HG02571 (cell line): ENCODE measurements at regions not wholly inside any gene's neighbourhood (a gene's known extent, or its start where the extent isn't known, plus 50 kb on each side); places are given as distances from the start of the nearest gene placed in this dataset.

Experiments used
- ATAC-seq: cut with Tn5 transposase; IDR thresholded peaks from one replicate; pipeline ENCODE4 v1.9.1; 2021; ENCODE audit warnings: mild to moderate bottlenecking, moderate library complexity; ENCODE audit not compliant: unreplicated experiment

- ATAC-seq, result no peak
These were observed 133.1 kb downstream of the IQUB start for GRCh38 chr7:123401295-123401694.

DNA sequence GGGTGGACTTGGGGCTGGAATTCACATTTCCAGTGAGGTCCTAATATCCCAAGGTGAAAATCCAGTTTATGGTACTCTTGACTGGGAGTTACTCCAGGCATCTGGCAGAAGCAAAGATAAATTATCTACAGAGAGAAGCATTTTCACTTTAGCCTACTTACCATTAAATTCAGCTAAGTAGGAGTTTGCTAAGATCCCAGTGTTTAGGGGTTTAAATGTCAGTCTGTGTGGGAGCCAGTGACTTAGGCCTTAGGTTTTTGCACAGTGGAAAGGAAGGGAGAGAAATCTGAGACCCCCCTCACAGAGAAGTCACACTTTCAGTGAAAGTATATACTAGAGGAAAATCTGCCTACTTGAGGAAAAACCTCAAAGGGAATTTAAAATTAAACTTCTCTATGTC lies 134.2 kb downstream of the IQUB start:
- no peak for ATAC-seq

GRCh38 chr7:123398921-123399320 lies 135.5 kb downstream of the IQUB start:
- ATAC-seq, result no peak

- no peak for ATAC-seq
These were observed 136.6 kb downstream of the IQUB start for GRCh38 chr7:123397746-123398338.

DNA sequence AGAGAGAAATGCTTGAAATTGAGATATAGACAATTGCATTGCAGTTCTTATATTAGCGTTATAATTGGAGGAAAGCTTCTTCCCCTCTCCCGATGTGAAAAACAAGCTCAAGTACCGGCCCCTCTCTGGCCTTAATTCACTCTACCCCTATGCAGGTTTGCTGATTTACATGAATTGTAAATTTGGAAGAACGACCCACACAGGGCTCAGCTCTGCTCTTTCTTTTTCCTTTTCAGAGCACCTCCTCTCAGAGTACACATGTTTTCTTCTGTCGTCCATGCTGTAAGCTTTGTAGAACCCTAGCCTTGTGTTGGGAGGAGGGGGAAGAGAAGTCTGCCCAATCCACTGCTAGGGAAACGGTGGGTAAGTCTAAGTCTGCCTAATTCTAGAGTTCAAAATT lies 140.8 kb downstream of the IQUB start:
- ATAC-seq, result no peak

- no peak for ATAC-seq
These were observed 162.0 kb downstream of the IQUB start for GRCh38 chr7:123372368-123372767.

GRCh38 chr7:123367484-123368122 lies 166.8 kb downstream of the IQUB start:
- ATAC-seq, result peak; percentile 85

DNA sequence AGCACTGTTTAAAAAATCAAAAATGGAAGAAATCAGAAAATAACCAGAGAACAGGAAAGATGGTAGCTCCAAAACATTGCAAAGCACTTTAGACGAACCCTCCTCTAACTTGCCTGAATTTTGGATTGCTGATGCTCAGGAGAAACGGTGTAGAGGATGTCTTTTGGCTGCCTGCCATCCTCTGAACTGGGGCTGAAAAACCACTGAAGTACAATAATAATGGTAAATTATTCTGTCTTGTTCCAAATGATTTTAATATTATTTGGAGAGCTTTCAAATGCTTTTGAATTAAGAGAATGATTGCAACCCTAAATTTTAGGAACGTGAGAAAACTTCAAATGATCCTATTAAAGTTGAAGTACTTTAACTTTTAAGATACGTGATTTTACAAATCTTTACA lies 167.3 kb upstream of the SLC13A1 start:
- ATAC-seq, result no peak

GRCh38 chr7:123366626-123367025 lies 166.9 kb upstream of the SLC13A1 start:
- ATAC-seq, result no peak

- no peak for ATAC-seq
These were observed 160.9 kb upstream of the SLC13A1 start for GRCh38 chr7:123360631-123361030.

GRCh38 chr7:123355576-123356190 lies 155.9 kb upstream of the SLC13A1 start:
- ATAC-seq, result no peak

GRCh38 chr7:123352973-123353372 lies 153.2 kb upstream of the SLC13A1 start:
- ATAC-seq, result no peak

- no peak for ATAC-seq
These were observed 152.0 kb upstream of the SLC13A1 start for GRCh38 chr7:123351516-123352505.

DNA sequence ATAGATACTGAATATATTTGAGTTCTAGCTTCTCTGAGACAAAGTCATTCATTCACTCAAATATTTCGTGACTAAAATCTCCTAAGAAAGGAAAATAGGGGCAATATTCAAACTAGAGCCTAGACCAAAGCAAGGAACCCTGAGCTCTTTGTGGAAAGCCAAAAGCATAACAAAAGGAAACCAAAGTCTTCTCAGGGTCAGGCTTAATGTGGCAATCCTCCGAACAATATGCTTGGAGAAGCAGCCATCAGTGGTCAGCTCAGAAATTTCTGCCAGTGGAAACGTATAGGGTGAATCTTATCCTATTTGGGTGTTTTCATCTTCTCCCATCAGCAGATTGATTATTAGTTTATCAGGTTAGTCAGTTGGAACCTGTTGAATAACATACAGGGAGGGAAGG lies 151.3 kb upstream of the SLC13A1 start:
- ATAC-seq, result no peak

DNA sequence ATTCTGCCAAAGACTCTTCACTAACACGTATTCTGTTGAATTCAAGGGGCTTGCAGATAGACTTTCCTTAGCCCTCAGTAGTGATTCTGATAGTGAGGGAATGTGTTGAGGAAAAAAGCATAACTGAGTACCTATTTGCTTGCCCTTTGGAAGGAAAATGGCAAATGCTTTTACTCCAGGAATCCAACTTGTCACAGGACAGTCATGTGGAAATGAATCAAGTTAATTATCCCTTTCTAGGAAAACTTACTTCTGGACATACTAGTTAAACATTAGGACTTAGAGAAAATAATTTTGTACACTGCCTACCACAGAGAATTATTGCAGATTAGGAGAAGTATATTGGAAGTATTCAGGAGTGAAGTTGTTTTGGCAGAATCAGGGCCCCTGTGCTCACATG lies 148.9 kb upstream of the SLC13A1 start:
- ATAC-seq, result no peak

GRCh38 chr7:123346766-123347165 lies 147.0 kb upstream of the SLC13A1 start:
- no peak for ATAC-seq

- ATAC-seq, result no peak
These were observed 143.8 kb upstream of the SLC13A1 start for GRCh38 chr7:123343611-123344010.

DNA sequence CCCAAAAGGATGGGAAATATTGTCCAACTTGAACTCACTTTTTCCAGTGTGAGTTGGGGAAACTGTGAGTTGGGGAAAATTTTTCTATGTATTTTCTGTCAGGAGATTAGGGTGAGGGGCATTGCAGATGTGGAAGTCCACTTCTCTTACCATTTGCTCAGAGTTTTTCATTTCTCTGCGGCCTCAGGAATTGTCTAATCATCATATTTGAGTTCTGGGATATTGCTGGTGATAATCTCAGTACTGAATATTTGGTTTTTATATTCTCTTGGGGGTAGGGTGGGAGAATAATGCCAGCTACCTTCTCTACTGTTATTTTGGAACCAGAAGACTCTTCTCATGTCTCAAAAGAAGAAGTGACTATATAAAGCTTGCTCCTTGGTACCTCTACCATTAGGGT lies 141.3 kb upstream of the SLC13A1 start:
- no peak for ATAC-seq

- no peak for ATAC-seq
These were observed 138.9 kb upstream of the SLC13A1 start for GRCh38 chr7:123338688-123339087.

DNA sequence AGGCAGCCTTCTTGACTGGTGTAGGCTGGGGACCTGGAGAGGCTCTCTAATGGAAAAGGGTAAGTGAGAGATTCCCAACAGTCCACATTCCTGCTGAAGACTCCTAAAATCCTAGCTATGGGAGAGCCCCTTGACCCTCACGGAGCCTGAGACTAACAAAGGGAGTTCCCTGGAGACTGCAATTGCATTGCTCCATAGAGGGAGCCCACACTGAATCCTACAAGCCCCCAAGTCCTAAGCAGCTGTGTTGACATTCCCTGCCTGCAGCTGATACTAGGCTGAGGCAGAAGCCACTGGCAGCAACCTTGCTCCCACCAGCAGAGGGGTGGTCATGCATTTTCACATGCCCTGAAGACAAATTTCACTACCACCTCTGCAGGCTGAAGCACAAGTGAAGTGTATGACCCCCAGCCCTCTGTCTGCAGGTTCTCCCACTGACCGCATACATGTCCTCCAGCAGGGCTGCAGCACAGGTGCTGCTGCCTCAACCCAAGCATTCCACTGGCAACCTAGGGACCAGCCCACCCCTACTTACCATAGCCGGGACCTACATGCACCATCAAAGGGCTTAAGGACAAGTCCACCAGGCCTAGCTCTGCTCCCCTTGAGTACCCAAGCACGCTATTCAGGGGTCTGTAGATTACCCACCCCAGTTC lies 130.3 kb upstream of the SLC13A1 start:
- ATAC-seq, result no peak

DNA sequence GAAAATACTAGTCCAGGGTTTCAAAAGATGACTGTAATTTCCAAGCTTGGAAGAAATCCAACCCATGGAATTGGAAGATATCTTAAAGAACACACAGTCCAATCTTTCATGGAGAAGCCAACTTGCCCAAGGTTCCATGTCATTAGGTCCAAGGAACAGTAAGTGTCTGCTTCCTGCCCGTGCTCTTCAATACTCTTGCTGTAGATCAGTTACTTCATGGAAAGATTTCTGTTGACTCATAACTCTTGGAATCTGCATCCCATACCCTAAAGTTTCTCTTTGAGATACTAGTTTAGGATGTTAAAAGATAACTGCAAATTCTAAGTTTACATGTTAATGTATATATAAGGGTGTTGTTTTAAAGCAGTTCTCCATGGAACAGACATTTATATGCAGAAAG lies 127.9 kb upstream of the SLC13A1 start:
- no peak for ATAC-seq
